ENCODE measurements at regions not wholly inside any gene's neighbourhood (a gene's known extent, or its start where the extent isn't known, plus 50 kb on each side); places are given as distances from the start of the nearest gene placed in this dataset.

GRCh38 chr11:123255909-123256308, 60.9 kb upstream of the CLMP start:
- DNase-seq (ENCODE audit: low read depth): no peak

DNA sequence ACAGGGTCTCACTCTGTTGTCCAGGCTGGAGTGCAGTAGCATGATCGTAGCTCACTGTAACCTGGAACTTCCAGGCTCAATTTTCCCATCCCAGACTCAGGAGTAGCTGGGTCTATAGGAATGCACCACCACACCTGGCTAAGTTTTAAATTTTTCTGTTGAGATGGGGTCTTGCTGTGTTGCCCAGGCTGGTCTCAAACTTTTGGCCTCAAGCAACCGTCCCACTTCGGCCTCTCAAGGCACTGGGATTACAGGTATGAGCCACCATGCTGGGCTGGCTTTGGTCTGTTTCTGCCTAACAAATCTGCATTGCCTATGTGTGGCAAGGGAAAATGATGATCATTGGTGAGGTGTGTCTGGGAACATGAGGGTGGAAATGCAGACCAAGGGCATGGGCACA, 59.3 kb upstream of the CLMP start:
- DNase-seq (ENCODE audit: low read depth): no peak

DNA sequence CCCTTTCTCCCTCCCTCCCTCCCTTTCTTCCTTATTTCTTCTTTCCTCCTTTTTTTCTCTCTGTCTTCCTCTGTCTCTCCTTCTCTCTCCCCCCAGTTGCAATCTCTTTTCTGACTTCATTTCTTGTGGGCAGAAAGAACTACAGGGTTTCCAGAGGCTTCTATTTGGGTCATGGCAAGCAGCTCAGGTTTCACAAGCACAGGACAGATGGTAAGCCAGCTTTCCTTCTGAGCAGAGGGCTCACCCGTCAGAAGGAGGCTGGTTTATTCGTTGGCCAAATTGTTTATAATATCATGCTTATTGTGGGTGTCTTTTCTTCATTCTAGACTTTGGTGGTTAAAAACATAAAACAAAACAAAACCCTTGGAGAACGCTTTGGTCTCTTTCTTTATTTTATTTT, 58.9 kb upstream of the CLMP start:
- no peak for DNase-seq (ENCODE audit: low read depth)

DNA sequence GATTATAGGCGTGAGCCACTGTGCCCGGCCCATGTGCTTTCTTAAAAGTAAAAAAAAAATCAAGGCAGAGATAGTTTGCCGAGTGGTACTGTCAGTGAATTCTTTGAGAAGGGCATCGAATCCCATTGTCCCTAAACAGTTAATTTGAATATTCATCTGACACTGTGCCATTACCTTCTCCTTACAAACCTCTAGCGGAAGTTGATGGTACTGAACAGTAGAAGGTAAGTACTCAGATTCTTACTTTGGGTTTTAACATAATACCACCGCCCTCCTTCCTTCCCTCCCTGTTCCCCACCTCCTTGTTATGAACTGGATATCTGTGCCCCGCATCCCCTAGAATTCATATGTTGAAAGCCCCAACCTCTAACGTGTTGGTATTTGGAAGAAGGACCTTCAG, 58.2 kb upstream of the CLMP start:
- no peak for DNase-seq (ENCODE audit: low read depth)

- DNase-seq (ENCODE audit: low read depth): no peak
These were observed 56.8 kb upstream of the CLMP start for GRCh38 chr11:123251657-123252344.

DNA sequence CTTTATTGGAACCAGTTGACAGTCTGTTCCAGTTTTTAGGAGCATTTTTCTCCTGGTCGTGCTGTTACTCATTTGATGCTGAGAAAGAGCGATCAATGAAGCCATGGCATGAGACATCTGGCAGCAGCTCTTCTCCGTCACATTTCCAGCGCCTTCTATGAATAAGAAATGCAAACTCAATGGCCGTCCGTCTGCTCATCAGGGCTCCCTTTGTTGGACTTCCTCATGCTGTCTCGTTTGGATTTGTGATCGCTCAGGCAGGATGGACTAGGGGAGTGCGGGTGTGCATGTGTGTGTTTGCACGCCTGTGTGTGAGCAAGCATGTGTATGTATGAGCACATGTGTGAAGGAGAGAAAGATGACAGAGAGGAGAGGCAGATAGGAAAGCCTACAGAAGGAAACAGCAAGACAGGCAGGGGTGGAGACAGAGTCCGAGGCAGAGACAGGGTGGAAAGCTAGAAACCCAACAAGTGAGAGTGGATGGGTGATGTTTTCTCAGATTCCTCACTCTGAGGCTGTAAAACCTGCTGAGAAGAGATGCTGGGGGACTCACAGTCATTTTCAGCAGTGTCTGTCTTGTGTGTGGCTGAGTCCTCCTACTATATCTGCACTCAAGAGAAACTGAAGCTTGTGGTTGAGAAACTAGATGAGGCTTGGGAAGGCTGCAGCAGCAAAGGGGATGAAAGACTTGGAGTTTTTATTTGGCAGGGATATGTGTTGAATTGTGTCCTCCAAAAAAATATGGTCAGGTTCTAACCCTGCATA, 56.0 kb upstream of the CLMP start:
- no peak for DNase-seq (ENCODE audit: low read depth)

DNA sequence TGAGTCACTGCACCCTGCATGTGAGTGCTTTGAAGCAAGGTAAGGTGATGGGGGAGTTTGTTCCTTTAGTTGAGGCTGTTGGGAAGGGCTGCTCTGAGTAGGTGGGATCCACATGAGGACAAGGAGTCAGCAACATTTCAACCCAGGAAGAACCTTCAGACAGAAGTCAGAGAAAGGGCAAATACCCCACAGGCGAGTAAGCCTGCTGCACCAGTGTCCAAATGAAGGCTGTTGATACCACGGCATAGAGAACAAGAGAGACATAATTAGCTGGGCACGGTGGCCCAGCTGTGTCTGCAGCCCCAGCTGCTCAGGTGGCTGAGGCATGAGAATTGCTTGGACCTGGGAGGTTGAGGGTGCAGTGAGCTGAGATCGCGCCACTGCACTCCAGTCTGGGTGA, 54.3 kb upstream of the CLMP start:
- no peak for DNase-seq (ENCODE audit: low read depth)

- no peak for DNase-seq (ENCODE audit: low read depth)
These were observed 52.8 kb upstream of the CLMP start for GRCh38 chr11:123247813-123248379.

GRCh38 chr11:123247496-123247799, 52.4 kb upstream of the CLMP start:
- no peak for DNase-seq (ENCODE audit: low read depth)

GRCh38 chr11:123246749-123247495, 51.9 kb upstream of the CLMP start:
- DNase-seq (ENCODE audit: low read depth): no peak

- no peak for DNase-seq (ENCODE audit: low read depth)
These were observed 50.5 kb upstream of the CLMP start for GRCh38 chr11:123245567-123245966.

All from non-pigmented ciliary epithelial cell (primary cell).